SK-N-SH (cell line): ENCODE measurements at regions not wholly inside any gene's neighbourhood (a gene's known extent, or its start where the extent isn't known, plus 50 kb on each side); places are given as distances from the start of the nearest gene placed in this dataset.
A peak's percentile ranks its signal among the peaks of the same experiment; 100 is the strongest.

Experiments
- CTCF ChIA-PET: fragments of 300-600, 350-600 bp; formaldehyde crosslinking; extraction: SDS; loops from one replicate; lab custom pipeline; 2021; lab: Yijun Ruan, JAX
- POLR2A ChIA-PET: fragments of 350-600 bp; sonication (Branson Sonifier 250); formaldehyde crosslinking; extraction: SDS; loops from one replicate; lab custom pipeline; 2020; ENCODE audit warnings: antibody characterized with exemption, inconsistent platforms; lab: Yijun Ruan, JAX
- DNase-seq: peaks from one replicate; pipeline ENCODE4 v3.0.0; 2012
- H2AFZ ChIP-seq: fragments of 200-600 bp; sonication (generic); 2 replicates; pipeline ENCODE4 v1.8.1; 2016; ENCODE audit warnings: antibody characterized with exemption, mild to moderate bottlenecking, low read depth
- H3F3A ChIP-seq: fragments of 200-600 bp; sonication (generic); replicated peaks from 2 replicates; pipeline ENCODE3; 2016; ENCODE audit warnings: antibody characterized with exemption, mild to moderate bottlenecking; ENCODE audit not compliant: insufficient read depth
- H3K27ac ChIP-seq, 2 experiments: fragments of 200-500 bp in 1 of 2; fragments of 200-600 bp in 1 of 2; sonication (Bioruptor generic) in 1 of 2; sonication (generic), shearing (Covaris generic) in 1 of 2; 2 replicates each; pipeline versions ENCODE4 v1.5.1 to v1.6.1; 2014 to 2016; ENCODE audit warnings: low read depth in 2 of 2, inconsistent platforms in 1 of 2, low read length in 1 of 2, mild to moderate bottlenecking in 1 of 2, mixed read lengths in 1 of 2
- H3K27me3 ChIP-seq: fragments of 200-600 bp; sonication (generic), shearing (Covaris generic); 2 replicates; pipeline ENCODE4 v1.6.1; 2016; ENCODE audit warnings: mixed run types; ENCODE audit not compliant: insufficient read depth
- H3K36me3 ChIP-seq, 2 experiments: fragments of 200-500 bp in 1 of 2; fragments of 200-600 bp in 1 of 2; sonication (Bioruptor generic) in 1 of 2; sonication (generic) in 1 of 2; replicated peaks in 1 of 2; 2 replicates each; pipeline versions ENCODE3 to v1.5.1; 2014 to 2016; ENCODE audit warnings: low read length in 1 of 2, mild to moderate bottlenecking in 1 of 2; ENCODE audit not compliant: insufficient read depth in 2 of 2, control insufficient read depth in 1 of 2
- H3K4me1 ChIP-seq, 2 experiments: fragments of 200-500 bp in 1 of 2; fragments of 200-600 bp in 1 of 2; sonication (Bioruptor generic) in 1 of 2; sonication (generic), shearing (Covaris generic) in 1 of 2; 2 replicates each; pipeline versions ENCODE4 v1.5.1 to v1.6.1; 2014 to 2016; ENCODE audit warnings: low read depth in 1 of 2, low read length in 1 of 2, mixed run types in 1 of 2; ENCODE audit not compliant: insufficient read depth in 2 of 2, control insufficient read depth in 1 of 2
- H3K4me2 ChIP-seq: fragments of 200-600 bp; sonication (generic), shearing (Covaris generic); 2 replicates; pipeline ENCODE4 v1.6.1; 2017; ENCODE audit warnings: mixed run types
- H3K4me3 ChIP-seq, 2 experiments: fragments of 200-500 bp in 1 of 2; fragments of 200-600 bp in 1 of 2; sonication (Bioruptor generic) in 1 of 2; sonication (generic), shearing (Covaris generic) in 1 of 2; 2 replicates each; pipeline versions ENCODE4 v1.5.1 to v1.8.1; 2014 to 2016; ENCODE audit warnings: low read depth in 2 of 2, inconsistent platforms in 1 of 2, low read length in 1 of 2, mild to moderate bottlenecking in 1 of 2, mixed read lengths in 1 of 2, moderate library complexity in 1 of 2
- H3K79me2 ChIP-seq: fragments of 200-600 bp; sonication (generic); 2 replicates; pipeline ENCODE4 v1.8.1; 2017; ENCODE audit warnings: mild to moderate bottlenecking; ENCODE audit not compliant: insufficient read depth
- H3K9ac ChIP-seq: fragments of 200-600 bp; sonication (generic); 2 replicates; pipeline ENCODE4 v1.6.1; 2017; ENCODE audit warnings: mixed run types
- H3K9me2 ChIP-seq: fragments of 200-600 bp; sonication (generic); 2 replicates; pipeline ENCODE4 v1.6.1; 2017; ENCODE audit warnings: mixed run types
- H3K9me3 ChIP-seq: fragments of 200-600 bp; sonication (generic); 2 replicates; pipeline ENCODE4 v1.6.1; 2017; ENCODE audit warnings: mixed run types, mild to moderate bottlenecking, moderate library complexity
- H4K20me1 ChIP-seq: fragments of 200-600 bp; sonication (generic); 2 replicates; pipeline ENCODE4 v1.6.1; 2017; ENCODE audit warnings: mild to moderate bottlenecking, mixed run types; ENCODE audit not compliant: insufficient read depth
- CHD2 ChIP-seq: fragments of 150-350 bp; IDR thresholded peaks from 2 replicates; pipeline ENCODE4 v1.6.1; 2018; ENCODE audit warnings: low read length; ENCODE audit not compliant: partially characterized antibody
- EZH2phosphoT487 ChIP-seq: fragments of 200-600 bp; sonication (generic); IDR thresholded peaks from 2 replicates; pipeline ENCODE4 v1.6.1; 2017; ENCODE audit warnings: low read depth, mixed run types, mild to moderate bottlenecking, antibody characterized with exemption, moderate library complexity, borderline replicate concordance
- FOXJ3 ChIP-seq: sonication (generic); formaldehyde crosslinking; IDR thresholded peaks from 2 replicates; pipeline ENCODE4 v1.5.1; 2020; ENCODE audit warnings: mild to moderate bottlenecking, missing genetic modification reagents
- MAX ChIP-seq: IDR thresholded peaks from 2 replicates; pipeline ENCODE4 v1.4.0; 2012; ENCODE audit warnings: low read depth
- MEF2A ChIP-seq: IDR thresholded peaks from 2 replicates; pipeline ENCODE4 v1.4.0; 2012; ENCODE audit warnings: low read depth, borderline replicate concordance
- NFIC ChIP-seq: IDR thresholded peaks from 2 replicates; pipeline ENCODE4 v1.4.0; 2012; ENCODE audit warnings: borderline replicate concordance
- RAD21 ChIP-seq: IDR thresholded peaks from 2 replicates; pipeline ENCODE4 v1.6.1; 2012; ENCODE audit warnings: mild to moderate bottlenecking, low read length
- RCOR1 ChIP-seq: fragments of 150-350 bp; IDR thresholded peaks from 2 replicates; pipeline ENCODE4 v1.6.1; 2017; ENCODE audit warnings: antibody characterized with exemption, low read length
- RXRA ChIP-seq: IDR thresholded peaks from 2 replicates; pipeline ENCODE4 v1.4.0; 2012; ENCODE audit warnings: low read depth, mild to moderate bottlenecking, borderline replicate concordance
- SMC3 ChIP-seq: IDR thresholded peaks from 2 replicates; pipeline ENCODE4 v1.6.1; 2012; ENCODE audit warnings: low read depth, low read length, improper control_type of control experiment
- TCF12 ChIP-seq: IDR thresholded peaks from 2 replicates; pipeline ENCODE4 v1.4.0; 2012
- WGBS: methylation state at CpG from one replicate; pipeline ENCODE4 v1.1.6; 2017; ENCODE audit warnings: low lambda C conversion rate; 5-methylcytosine and 5-hydroxymethylcytosine counted together
- TF ChIP-seq, protein P1 (sequence below): fragments of 150-350 bp; IDR thresholded peaks from 2 replicates; pipeline ENCODE4 v1.6.1; 2017; ENCODE audit warnings: antibody characterized with exemption, low read length, low read depth, borderline replicate concordance
- TF ChIP-seq, protein P2 (sequence below): IDR thresholded peaks from 2 replicates; pipeline ENCODE4 v1.4.0; 2012; ENCODE audit warnings: low read depth, borderline replicate concordance
- TF ChIP-seq, protein P3 (sequence below): fragments of 200-600 bp; sonication (generic); IDR thresholded peaks from 2 replicates; pipeline ENCODE4 v1.6.1; 2017; ENCODE audit warnings: antibody characterized with exemption, mild to moderate bottlenecking, moderate library complexity

- H4K20me1 ChIP-seq, result no peaks in the 10 kb centered on the region
- no peak overlapping the region for H3K4me2 ChIP-seq
Observed at GRCh38 chr13:40318366-40318765, 348.1 kb downstream of the FOXO1 start.

GRCh38 chr13:40319699-40320579 lies 346.5 kb downstream of the FOXO1 start:
- H3K4me1 ChIP-seq, result no peaks in the 10 kb centered on the region; a peak in 1 of 4 replicates
- TF ChIP-seq, protein P1, sequence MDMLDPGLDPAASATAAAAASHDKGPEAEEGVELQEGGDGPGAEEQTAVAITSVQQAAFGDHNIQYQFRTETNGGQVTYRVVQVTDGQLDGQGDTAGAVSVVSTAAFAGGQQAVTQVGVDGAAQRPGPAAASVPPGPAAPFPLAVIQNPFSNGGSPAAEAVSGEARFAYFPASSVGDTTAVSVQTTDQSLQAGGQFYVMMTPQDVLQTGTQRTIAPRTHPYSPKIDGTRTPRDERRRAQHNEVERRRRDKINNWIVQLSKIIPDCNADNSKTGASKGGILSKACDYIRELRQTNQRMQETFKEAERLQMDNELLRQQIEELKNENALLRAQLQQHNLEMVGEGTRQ, result no peak
- TF ChIP-seq, protein P2, sequence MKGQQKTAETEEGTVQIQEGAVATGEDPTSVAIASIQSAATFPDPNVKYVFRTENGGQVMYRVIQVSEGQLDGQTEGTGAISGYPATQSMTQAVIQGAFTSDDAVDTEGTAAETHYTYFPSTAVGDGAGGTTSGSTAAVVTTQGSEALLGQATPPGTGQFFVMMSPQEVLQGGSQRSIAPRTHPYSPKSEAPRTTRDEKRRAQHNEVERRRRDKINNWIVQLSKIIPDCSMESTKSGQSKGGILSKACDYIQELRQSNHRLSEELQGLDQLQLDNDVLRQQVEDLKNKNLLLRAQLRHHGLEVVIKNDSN, result no peak
- TF ChIP-seq RAD21 (no peak), RCOR1 (no peak), SMC3 (no peak), TCF12 (no peak), CHD2 (no peak), FOXJ3 (CRISPR knock-in tag) (no peak), MEF2A (no peak), RXRA (no peak), EZH2phosphoT487 (no peak), MAX (no peak)
- TF ChIP-seq, protein P3, sequence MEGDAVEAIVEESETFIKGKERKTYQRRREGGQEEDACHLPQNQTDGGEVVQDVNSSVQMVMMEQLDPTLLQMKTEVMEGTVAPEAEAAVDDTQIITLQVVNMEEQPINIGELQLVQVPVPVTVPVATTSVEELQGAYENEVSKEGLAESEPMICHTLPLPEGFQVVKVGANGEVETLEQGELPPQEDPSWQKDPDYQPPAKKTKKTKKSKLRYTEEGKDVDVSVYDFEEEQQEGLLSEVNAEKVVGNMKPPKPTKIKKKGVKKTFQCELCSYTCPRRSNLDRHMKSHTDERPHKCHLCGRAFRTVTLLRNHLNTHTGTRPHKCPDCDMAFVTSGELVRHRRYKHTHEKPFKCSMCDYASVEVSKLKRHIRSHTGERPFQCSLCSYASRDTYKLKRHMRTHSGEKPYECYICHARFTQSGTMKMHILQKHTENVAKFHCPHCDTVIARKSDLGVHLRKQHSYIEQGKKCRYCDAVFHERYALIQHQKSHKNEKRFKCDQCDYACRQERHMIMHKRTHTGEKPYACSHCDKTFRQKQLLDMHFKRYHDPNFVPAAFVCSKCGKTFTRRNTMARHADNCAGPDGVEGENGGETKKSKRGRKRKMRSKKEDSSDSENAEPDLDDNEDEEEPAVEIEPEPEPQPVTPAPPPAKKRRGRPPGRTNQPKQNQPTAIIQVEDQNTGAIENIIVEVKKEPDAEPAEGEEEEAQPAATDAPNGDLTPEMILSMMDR, result no peak
- H3K4me2 ChIP-seq, result no peak overlapping the region
- H3K9me2 ChIP-seq, result no peaks in the 10 kb centered on the region
- no peaks in the 10 kb centered on the region for H3K79me2 ChIP-seq
- H4K20me1 ChIP-seq, result no peaks in the 10 kb centered on the region
- H3F3A ChIP-seq, result no peaks in the 10 kb centered on the region
- ChIA-PET CTCF (no interaction called here), POLR2A (no interaction called here)
- no peaks in the 10 kb centered on the region for H3K27me3 ChIP-seq
- H3K4me3 ChIP-seq, result no peak overlapping the region
- no peak overlapping the region for H3K9ac ChIP-seq
- H2AFZ ChIP-seq, result no peak overlapping the region
- DNase-seq, result no peak
- no peaks in the 10 kb centered on the region for H3K36me3 ChIP-seq
- no peak overlapping the region for H3K27ac ChIP-seq
- 81% methylated on average over 3 of the region's 3 CpGs for WGBS
- H3K9me3 ChIP-seq, result no peaks in the 10 kb centered on the region

More at GRCh38 chr13:40318366-40318765, 348.1 kb downstream of the FOXO1 start:
- POLR2A ChIA-PET, result interaction anchor here (0.6 kb wide), 1 partner anchor 86 kb away, joined by 3 read pairs; no protein-coding TSS in a partner anchor
- Histone ChIP-seq H3K4me1 (no peaks in the 10 kb centered on the region; a peak in 1 of 4 replicates), H3K9me3 (no peaks in the 10 kb centered on the region), H3F3A (no peaks in the 10 kb centered on the region), H3K27ac (no peak overlapping the region), H3K36me3 (no peaks in the 10 kb centered on the region), H3K9ac (no peak overlapping the region), H3K4me3 (no peak overlapping the region), H3K79me2 (no peaks in the 10 kb centered on the region), H3K9me2 (no peaks in the 10 kb centered on the region)
- WGBS, result 27% methylated on average over 1 of the region's 2 CpGs
- TF ChIP-seq CHD2 (no peak), NFIC (peak; percentile 32)
- TF ChIP-seq, protein P2, result no peak
- TF ChIP-seq, all 33 proteins: peak for 1
- Histone ChIP-seq H3K27me3 (no peaks in the 10 kb centered on the region), H2AFZ (no peak overlapping the region)
- CTCF ChIA-PET, result no interaction called here
- DNase-seq, result peak; percentile 36
